ENCODE measurements at regions not wholly inside any gene's neighbourhood (a gene's known extent, or its start where the extent isn't known, plus 50 kb on each side); places are given as distances from the start of the nearest gene placed in this dataset.

DNA sequence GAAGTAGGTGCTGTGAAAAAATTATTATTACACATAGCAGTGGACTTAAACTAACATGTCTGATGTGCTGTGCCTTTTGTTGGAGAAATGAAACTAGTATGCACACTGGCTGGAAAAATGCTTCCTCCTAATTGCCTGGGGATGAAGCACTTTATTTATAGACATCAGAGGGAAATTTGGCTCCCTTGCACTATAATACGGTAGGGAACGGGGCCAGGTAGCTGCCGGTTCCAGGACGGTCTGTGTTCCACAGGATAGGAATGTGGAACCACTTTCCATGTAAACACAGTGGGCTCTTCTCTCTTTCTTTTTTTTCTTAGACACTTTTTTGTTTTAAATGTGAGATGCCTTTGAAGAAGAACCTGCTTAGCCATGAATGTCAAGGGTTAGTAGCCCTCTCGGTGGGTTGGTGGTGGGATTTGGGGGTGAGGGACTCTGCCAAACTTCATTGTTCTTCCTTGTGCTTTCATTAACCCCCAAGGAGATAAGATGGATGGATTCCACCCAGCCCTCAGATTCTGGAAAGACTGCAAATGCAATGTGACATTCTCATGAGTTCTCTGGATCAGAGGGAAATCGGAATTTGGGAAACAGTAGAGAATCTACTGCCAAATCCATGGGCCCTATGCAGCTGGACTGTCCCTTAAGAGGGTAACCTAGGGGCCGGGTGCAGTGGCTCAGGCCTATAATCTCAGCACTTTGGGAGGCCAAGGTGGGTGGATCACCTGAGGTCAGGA, 58.0 kb upstream of the GSC start:
- Histone ChIP-seq H3K27ac (ENCODE audit: low read depth, low read length) (no peak overlapping the region), H3K27me3 (ENCODE audit: control insufficient read depth, low read length) (no peaks in the 10 kb centered on the region), H3K36me3 (ENCODE audit: control insufficient read depth, low read length) (no peaks in the 10 kb centered on the region), H3K9me3 (ENCODE audit: control insufficient read depth, insufficient read depth, low read length) (peaks cover 3% of the 10 kb centered on the region; the same call in 1 of the 2 replicates), H3K4me1 (ENCODE audit: control insufficient read depth, low read length) (no peaks in the 10 kb centered on the region), H3K79me2 (ENCODE audit: control insufficient read depth, low read length) (no peaks in the 10 kb centered on the region), H3K9me2 (replicated peaks; ENCODE audit: control insufficient read depth, low read length) (no peaks in the 10 kb centered on the region), H3F3A (ENCODE audit: control insufficient read depth, insufficient read depth) (no peaks in the 10 kb centered on the region), H3K4me2 (ENCODE audit: low read length) (no peak overlapping the region), H3K4me3 (ENCODE audit: low read length) (no peak overlapping the region), H4K20me1 (ENCODE audit: control insufficient read depth, insufficient read depth, low read depth, low read length) (no peaks in the 10 kb centered on the region)
- no peak for TF ChIP-seq EZH2phosphoT487 (IDR thresholded peaks at IDR 0.05; ENCODE audit: borderline replicate concordance, low read length)
- TF ChIP-seq, protein P1, sequence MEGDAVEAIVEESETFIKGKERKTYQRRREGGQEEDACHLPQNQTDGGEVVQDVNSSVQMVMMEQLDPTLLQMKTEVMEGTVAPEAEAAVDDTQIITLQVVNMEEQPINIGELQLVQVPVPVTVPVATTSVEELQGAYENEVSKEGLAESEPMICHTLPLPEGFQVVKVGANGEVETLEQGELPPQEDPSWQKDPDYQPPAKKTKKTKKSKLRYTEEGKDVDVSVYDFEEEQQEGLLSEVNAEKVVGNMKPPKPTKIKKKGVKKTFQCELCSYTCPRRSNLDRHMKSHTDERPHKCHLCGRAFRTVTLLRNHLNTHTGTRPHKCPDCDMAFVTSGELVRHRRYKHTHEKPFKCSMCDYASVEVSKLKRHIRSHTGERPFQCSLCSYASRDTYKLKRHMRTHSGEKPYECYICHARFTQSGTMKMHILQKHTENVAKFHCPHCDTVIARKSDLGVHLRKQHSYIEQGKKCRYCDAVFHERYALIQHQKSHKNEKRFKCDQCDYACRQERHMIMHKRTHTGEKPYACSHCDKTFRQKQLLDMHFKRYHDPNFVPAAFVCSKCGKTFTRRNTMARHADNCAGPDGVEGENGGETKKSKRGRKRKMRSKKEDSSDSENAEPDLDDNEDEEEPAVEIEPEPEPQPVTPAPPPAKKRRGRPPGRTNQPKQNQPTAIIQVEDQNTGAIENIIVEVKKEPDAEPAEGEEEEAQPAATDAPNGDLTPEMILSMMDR (IDR thresholded peaks at IDR 0.05; ENCODE audit: low read depth, low read length, poor library complexity, severe bottlenecking): no peak

DNA sequence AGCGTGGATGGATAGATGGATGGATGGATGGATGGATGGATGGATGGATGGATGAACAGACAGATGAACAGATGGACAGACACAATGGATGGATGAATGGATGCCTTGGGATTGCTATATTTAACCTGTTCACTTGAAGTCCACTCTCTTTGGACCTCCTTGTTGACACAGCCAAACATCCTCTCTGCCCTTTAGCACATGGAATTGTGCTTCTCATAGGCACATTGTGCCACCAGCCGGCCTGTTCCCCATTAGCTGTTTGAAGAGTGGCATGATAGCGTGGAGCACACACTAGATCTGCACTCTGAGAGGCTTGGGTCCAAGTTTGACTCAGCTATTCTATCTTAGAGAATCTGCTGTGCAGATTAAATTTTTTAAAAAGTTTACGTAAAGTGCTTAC, 56.9 kb upstream of the GSC start:
- Histone ChIP-seq H3K27ac (ENCODE audit: low read depth, low read length) (no peak overlapping the region), H3K4me3 (ENCODE audit: low read length) (no peak overlapping the region), H3K4me1 (ENCODE audit: control insufficient read depth, low read length) (no peaks in the 10 kb centered on the region), H3K27me3 (ENCODE audit: control insufficient read depth, low read length) (no peaks in the 10 kb centered on the region), H3K4me2 (ENCODE audit: low read length) (no peak overlapping the region), H3K79me2 (ENCODE audit: control insufficient read depth, low read length) (no peaks in the 10 kb centered on the region), H3K36me3 (ENCODE audit: control insufficient read depth, low read length) (no peaks in the 10 kb centered on the region), H4K20me1 (ENCODE audit: control insufficient read depth, insufficient read depth, low read depth, low read length) (no peaks in the 10 kb centered on the region), H3K9me2 (replicated peaks; ENCODE audit: control insufficient read depth, low read length) (no peaks in the 10 kb centered on the region), H3F3A (ENCODE audit: control insufficient read depth, insufficient read depth) (no peaks in the 10 kb centered on the region), H3K9me3 (ENCODE audit: control insufficient read depth, insufficient read depth, low read length) (peaks cover 3% of the 10 kb centered on the region; the same call in 1 of the 2 replicates)
- TF ChIP-seq EZH2phosphoT487 (IDR thresholded peaks at IDR 0.05; ENCODE audit: borderline replicate concordance, low read length): no peak
- TF ChIP-seq, protein P1 (IDR thresholded peaks at IDR 0.05; ENCODE audit: low read depth, low read length, poor library complexity, severe bottlenecking): no peak

DNA sequence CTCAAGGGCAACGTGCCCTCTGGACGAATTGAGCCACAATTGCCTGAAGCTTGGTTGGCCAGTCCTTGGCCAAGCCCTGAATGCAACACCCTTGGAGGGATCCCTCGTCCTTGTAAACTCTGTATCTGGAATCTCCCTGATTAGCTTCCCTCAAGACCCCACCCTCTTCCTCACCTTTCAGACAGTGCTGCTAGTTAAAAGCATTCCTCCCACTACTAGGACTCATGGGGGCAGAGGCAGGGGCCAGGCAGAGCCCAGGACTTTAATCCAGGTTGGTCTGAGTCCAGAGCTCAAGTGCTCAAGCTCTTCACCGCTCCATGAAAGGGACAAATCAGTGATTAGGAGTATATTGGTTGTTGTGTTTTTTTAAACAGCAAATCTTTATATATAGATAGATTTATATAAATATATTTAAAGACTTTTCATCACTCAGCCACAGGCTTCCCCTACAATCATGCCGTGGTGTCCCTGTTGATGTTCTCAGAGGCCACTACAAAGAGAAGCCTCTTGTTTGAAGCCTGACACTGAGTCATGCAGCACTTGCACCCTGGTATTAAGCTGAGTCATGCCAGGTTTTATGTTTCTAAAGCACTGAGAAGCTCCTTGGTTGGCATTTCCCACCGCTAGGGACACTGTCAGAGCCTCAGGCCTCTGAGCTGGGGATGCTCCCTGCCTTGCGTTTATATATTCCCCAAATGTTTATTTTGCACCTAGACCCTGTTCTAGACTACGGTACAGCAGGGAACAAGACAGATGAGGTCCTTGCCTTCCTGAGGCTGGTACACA, 53.8 kb upstream of the GSC start:
- Histone ChIP-seq H3K9me3 (ENCODE audit: control insufficient read depth, insufficient read depth, low read length) (peaks cover 3% of the 10 kb centered on the region; the same call in 1 of the 2 replicates), H3K27ac (ENCODE audit: low read depth, low read length) (no peak overlapping the region), H4K20me1 (ENCODE audit: control insufficient read depth, insufficient read depth, low read depth, low read length) (no peaks in the 10 kb centered on the region), H3K27me3 (ENCODE audit: control insufficient read depth, low read length) (no peaks in the 10 kb centered on the region), H3K36me3 (ENCODE audit: control insufficient read depth, low read length) (no peaks in the 10 kb centered on the region), H3K79me2 (ENCODE audit: control insufficient read depth, low read length) (no peaks in the 10 kb centered on the region), H3K4me1 (ENCODE audit: control insufficient read depth, low read length) (no peaks in the 10 kb centered on the region), H3K4me2 (ENCODE audit: low read length) (no peak overlapping the region), H3F3A (ENCODE audit: control insufficient read depth, insufficient read depth) (no peaks in the 10 kb centered on the region), H3K9me2 (replicated peaks; ENCODE audit: control insufficient read depth, low read length) (no peaks in the 10 kb centered on the region), H3K4me3 (ENCODE audit: low read length) (no peak overlapping the region)
- TF ChIP-seq, protein P1 (IDR thresholded peaks at IDR 0.05; ENCODE audit: low read depth, low read length, poor library complexity, severe bottlenecking): no peak
- no peak for TF ChIP-seq EZH2phosphoT487 (IDR thresholded peaks at IDR 0.05; ENCODE audit: borderline replicate concordance, low read length)

All from DOHH2 (cell line).